Chondrocyte (in vitro differentiated cells): ENCODE measurements at regions not wholly inside any gene's neighbourhood (a gene's known extent, or its start where the extent isn't known, plus 50 kb on each side); places are given as distances from the start of the nearest gene placed in this dataset.

Experiments used
- DNase-seq: peaks from one replicate; pipeline ENCODE4 v3.0.0; 2021; ENCODE audit warnings: mixed read lengths, low spot score
- H3K27ac Mint-ChIP-seq: one replicate; pipeline ENCODE4 v1.8.0; 2021; ENCODE audit warnings: mild to moderate bottlenecking, moderate library complexity, mixed read lengths; ENCODE audit not compliant: unreplicated experiment
- H3K27me3 Mint-ChIP-seq: 2 replicates; pipeline ENCODE4 v1.8.0; 2021; ENCODE audit warnings: low read depth, mixed read lengths
- H3K36me3 Mint-ChIP-seq: 2 replicates; pipeline ENCODE4 v1.8.0; 2021; ENCODE audit warnings: low read depth, mixed read lengths
- H3K4me1 Mint-ChIP-seq: 2 replicates; pipeline ENCODE4 v1.8.0; 2021; ENCODE audit warnings: low read depth, mild to moderate bottlenecking, mixed read lengths
- H3K4me3 Mint-ChIP-seq: one replicate; pipeline ENCODE4 v1.8.0; 2021; ENCODE audit warnings: mild to moderate bottlenecking, moderate library complexity, mixed read lengths; ENCODE audit not compliant: unreplicated experiment
- H3K9me3 Mint-ChIP-seq: 2 replicates; pipeline ENCODE4 v1.8.0; 2021; ENCODE audit warnings: low read depth, mixed read lengths
- CTCF ChIP-seq: fragments of 200-600 bp; sonication (generic); IDR thresholded peaks from 2 replicates; pipeline ENCODE4 v1.5.0; 2021; ENCODE audit warnings: antibody characterized with exemption, mild to moderate bottlenecking, moderate library complexity

- H3K9me3 Mint-ChIP-seq: peaks cover 6% of the 10 kb centered on the region
- no peak for TF ChIP-seq CTCF
- no peak overlapping the region for H3K4me3 Mint-ChIP-seq
- H3K4me1 Mint-ChIP-seq: no peaks in the 10 kb centered on the region
- no peak overlapping the region for H3K27ac Mint-ChIP-seq
- H3K27me3 Mint-ChIP-seq: no peaks in the 10 kb centered on the region
- H3K36me3 Mint-ChIP-seq: no peaks in the 10 kb centered on the region
- DNase-seq: no peak
These were observed 336.3 kb downstream of the DIPK2A start for GRCh38 chr3:144307951-144308350.

DNA sequence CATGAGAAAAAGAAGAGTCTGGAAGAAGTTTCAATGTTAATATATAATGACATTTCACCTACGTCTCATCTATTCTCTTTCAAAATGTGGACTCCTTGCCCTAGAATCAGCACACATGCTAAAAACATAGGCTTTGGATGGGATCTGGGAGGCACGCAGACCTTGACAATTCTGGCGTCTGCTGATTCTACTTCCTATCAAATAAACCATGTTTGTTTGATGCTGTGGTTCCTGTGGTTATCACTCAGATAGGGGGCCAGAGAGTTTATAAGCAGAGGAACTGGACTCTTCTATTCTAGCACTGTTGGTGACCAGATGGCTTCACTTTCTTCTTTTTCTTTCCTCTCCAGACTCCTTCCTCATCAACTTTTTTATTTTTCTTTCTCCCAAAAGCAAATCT is 336.8 kb downstream of the DIPK2A start:
- DNase-seq: no peak
- no peaks in the 10 kb centered on the region for H3K27me3 Mint-ChIP-seq
- H3K4me3 Mint-ChIP-seq: no peak overlapping the region
- TF ChIP-seq CTCF: no peak
- H3K36me3 Mint-ChIP-seq: no peaks in the 10 kb centered on the region
- peaks cover 7% of the 10 kb centered on the region for H3K9me3 Mint-ChIP-seq
- no peak overlapping the region for H3K27ac Mint-ChIP-seq
- no peaks in the 10 kb centered on the region for H3K4me1 Mint-ChIP-seq

DNA sequence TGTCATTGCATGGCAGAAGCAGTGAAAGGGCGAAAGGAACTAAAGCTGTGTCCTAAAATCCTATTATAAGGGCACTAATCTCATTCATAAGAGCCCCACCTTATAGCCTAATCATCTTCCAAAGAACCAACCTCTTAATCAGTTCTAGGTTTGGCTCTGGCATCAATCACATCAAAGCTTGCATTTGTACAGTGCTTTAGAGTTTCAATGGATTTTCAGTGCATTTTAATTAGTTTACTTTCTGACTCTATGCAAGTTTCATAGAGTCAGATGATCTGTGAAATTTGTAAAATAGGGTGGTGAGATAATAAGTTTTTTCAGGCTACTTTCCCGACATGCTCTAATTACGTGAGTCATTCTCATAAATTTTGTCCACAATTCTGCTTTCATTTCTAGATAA is 341.1 kb downstream of the DIPK2A start:
- H3K4me1 Mint-ChIP-seq: no peaks in the 10 kb centered on the region
- no peaks in the 10 kb centered on the region for H3K36me3 Mint-ChIP-seq
- DNase-seq: no peak
- no peak for TF ChIP-seq CTCF
- no peaks in the 10 kb centered on the region for H3K27me3 Mint-ChIP-seq
- H3K27ac Mint-ChIP-seq: no peak overlapping the region
- H3K4me3 Mint-ChIP-seq: no peak overlapping the region
- peaks cover 7% of the 10 kb centered on the region for H3K9me3 Mint-ChIP-seq

GRCh38 chr3:144314946-144315345 is 343.3 kb downstream of the DIPK2A start:
- Mint-ChIP-seq H3K9me3 (peaks cover 7% of the 10 kb centered on the region), H3K4me3 (no peak overlapping the region)

DNA sequence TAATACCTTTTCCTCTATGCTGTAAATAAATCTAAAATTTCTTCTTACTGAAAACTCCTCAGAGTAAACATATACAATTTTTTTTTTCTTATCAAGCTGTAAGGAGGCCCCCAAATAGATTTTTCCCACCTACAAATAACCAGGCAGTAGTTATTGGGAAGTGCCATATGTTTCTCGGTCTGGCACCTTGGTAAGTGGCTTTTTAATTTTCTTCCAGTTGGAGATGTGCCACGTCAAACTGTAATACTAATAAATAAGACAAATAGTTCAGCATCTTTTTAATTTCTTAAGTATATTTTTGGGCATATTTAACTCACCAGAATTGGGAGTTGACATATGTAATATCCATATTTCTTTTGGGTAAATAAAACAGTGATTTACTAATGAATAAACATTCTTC is 346.3 kb downstream of the DIPK2A start:
- no peak for TF ChIP-seq CTCF
- Mint-ChIP-seq H3K27me3 (no peaks in the 10 kb centered on the region), H3K36me3 (no peaks in the 10 kb centered on the region), H3K9me3 (peaks cover under 1% of the 10 kb centered on the region), H3K4me3 (no peak overlapping the region), H3K27ac (no peak overlapping the region), H3K4me1 (no peaks in the 10 kb centered on the region)
- no peak for DNase-seq

More at GRCh38 chr3:144314946-144315345, 343.3 kb downstream of the DIPK2A start:
- Mint-ChIP-seq H3K27me3 (no peaks in the 10 kb centered on the region), H3K4me1 (no peaks in the 10 kb centered on the region), H3K27ac (no peak overlapping the region), H3K36me3 (no peaks in the 10 kb centered on the region)
- DNase-seq: no peak
- TF ChIP-seq CTCF: no peak
